ENCODE measurements at regions not wholly inside any gene's neighbourhood (a gene's known extent, or its start where the extent isn't known, plus 50 kb on each side); places are given as distances from the start of the nearest gene placed in this dataset.

GRCh38 chr9:28741459-28741858 is 1168.2 kb upstream of the C9orf72 start:
- intact Hi-C loops (cut with DNase I): no loop called here
- DNase-seq: no peak
- no peaks in the 10 kb centered on the region for H3K36me3 ChIP-seq
- no peak overlapping the region for H3K9ac ChIP-seq (ENCODE audit: low read depth in 2 of 2, low read length in 2 of 2)
- no peaks in the 10 kb centered on the region for H3K27me3 ChIP-seq
- no peak overlapping the region for H3K4me3 ChIP-seq
- H3K9me3 ChIP-seq: no peaks in the 10 kb centered on the region
- no peak overlapping the region for H3K27ac ChIP-seq
- H3K4me1 ChIP-seq: no peaks in the 10 kb centered on the region
- no peak for TF ChIP-seq CTCF (IDR thresholded peaks at IDR 0.05)

DNA sequence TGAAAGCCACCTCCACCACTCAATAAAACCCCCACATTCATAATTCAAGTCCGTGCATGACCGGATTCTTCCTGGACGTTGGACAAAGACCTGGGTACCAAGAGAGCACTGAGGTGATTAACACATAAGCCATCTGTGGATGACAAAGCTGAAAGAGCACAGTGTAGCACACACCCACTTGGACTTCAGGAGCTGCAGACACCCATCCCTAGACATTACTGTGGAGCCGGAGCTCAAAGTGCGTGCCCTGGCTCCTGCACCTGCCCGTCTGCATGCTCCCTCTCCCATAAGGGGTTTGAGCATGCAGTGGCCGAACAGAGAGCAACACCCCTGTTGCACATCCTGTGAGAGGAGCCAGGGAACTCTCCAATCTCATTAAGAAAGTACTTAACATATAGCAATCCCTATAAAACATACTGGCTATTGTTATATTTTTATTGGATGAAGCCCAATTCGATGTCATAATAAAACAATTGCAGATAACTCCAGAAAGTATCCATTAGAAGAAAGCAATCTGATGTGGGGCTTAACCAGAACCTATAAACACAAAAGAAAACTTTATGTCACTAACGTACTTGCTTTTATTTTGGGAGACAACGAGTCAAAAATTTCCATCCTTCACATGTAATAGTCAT is 1174.2 kb upstream of the C9orf72 start:
- TF ChIP-seq CTCF (IDR thresholded peaks at IDR 0.05): no peak
- H3K4me1 ChIP-seq: no peaks in the 10 kb centered on the region
- intact Hi-C loops (cut with DNase I): no loop called here
- H3K9ac ChIP-seq (ENCODE audit: low read depth in 2 of 2, low read length in 2 of 2): no peak overlapping the region
- H3K36me3 ChIP-seq: no peaks in the 10 kb centered on the region
- DNase-seq: no peak
- no peak overlapping the region for H3K4me3 ChIP-seq
- H3K9me3 ChIP-seq: no peaks in the 10 kb centered on the region
- no peak overlapping the region for H3K27ac ChIP-seq
- H3K27me3 ChIP-seq: no peaks in the 10 kb centered on the region

GRCh38 chr9:28750136-28750535 is 1176.9 kb upstream of the C9orf72 start:
- no peaks in the 10 kb centered on the region for H3K27me3 ChIP-seq
- TF ChIP-seq CTCF (IDR thresholded peaks at IDR 0.05): no peak
- DNase-seq: no peak
- no peak overlapping the region for H3K4me3 ChIP-seq
- no peaks in the 10 kb centered on the region for H3K36me3 ChIP-seq
- intact Hi-C loops (cut with DNase I): no loop called here
- no peak overlapping the region for H3K9ac ChIP-seq (ENCODE audit: low read depth in 2 of 2, low read length in 2 of 2)
- H3K4me1 ChIP-seq: no peaks in the 10 kb centered on the region
- H3K27ac ChIP-seq: no peak overlapping the region
- no peaks in the 10 kb centered on the region for H3K9me3 ChIP-seq

GRCh38 chr9:28758341-28758740 is 1185.1 kb upstream of the C9orf72 start:
- intact Hi-C loops (cut with DNase I): no loop called here

DNA sequence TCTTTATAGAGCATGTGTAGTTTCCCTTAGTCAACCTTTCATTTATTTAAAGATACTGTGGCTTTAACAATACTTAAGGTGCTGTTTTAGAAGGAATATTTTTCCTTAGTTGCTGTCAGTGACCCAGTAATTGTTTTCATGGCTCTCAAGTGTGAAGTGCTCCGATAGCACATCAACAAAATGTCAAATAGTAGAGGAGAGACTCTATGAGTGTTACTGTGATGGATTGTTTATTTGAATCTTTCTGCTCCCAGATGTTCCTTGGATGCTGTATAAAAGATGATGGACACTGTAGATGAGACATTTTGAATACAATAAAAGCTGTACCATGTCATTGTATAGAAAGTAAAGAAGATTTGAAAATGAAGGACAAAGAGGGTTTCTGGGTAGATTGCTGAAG is 1185.7 kb upstream of the C9orf72 start:
- no peak for DNase-seq
- Histone ChIP-seq H3K9ac (ENCODE audit: low read depth in 2 of 2, low read length in 2 of 2) (no peak overlapping the region), H3K27me3 (no peaks in the 10 kb centered on the region), H3K27ac (no peak overlapping the region), H3K9me3 (no peaks in the 10 kb centered on the region), H3K4me1 (no peaks in the 10 kb centered on the region), H3K36me3 (no peaks in the 10 kb centered on the region), H3K4me3 (no peak overlapping the region)
- intact Hi-C loops (cut with DNase I): no loop called here
- no peak for TF ChIP-seq CTCF (IDR thresholded peaks at IDR 0.05)

More at GRCh38 chr9:28758341-28758740, 1185.1 kb upstream of the C9orf72 start:
- Histone ChIP-seq H3K9ac (ENCODE audit: low read depth in 2 of 2, low read length in 2 of 2) (no peak overlapping the region), H3K4me1 (no peaks in the 10 kb centered on the region), H3K27ac (no peak overlapping the region), H3K27me3 (no peaks in the 10 kb centered on the region), H3K36me3 (no peaks in the 10 kb centered on the region), H3K9me3 (no peaks in the 10 kb centered on the region), H3K4me3 (no peak overlapping the region)
- DNase-seq: no peak
- no peak for TF ChIP-seq CTCF (IDR thresholded peaks at IDR 0.05)
